VCaP (cell line): ENCODE measurements at regions not wholly inside any gene's neighbourhood (a gene's known extent, or its start where the extent isn't known, plus 50 kb on each side); places are given as distances from the start of the nearest gene placed in this dataset.

Source experiments
- H3K27ac ChIP-seq: fragments of 450-650 bp; 2 replicates; pipeline ENCODE4 v1.5.1; 2017
- TF ChIP-seq, protein P1 (sequence below): fragments of 450-650 bp; conservative IDR thresholded peaks from 2 replicates; pipeline ENCODE4 v1.5.1; 2017; ENCODE audit warnings: mild to moderate bottlenecking, moderate library complexity

DNA sequence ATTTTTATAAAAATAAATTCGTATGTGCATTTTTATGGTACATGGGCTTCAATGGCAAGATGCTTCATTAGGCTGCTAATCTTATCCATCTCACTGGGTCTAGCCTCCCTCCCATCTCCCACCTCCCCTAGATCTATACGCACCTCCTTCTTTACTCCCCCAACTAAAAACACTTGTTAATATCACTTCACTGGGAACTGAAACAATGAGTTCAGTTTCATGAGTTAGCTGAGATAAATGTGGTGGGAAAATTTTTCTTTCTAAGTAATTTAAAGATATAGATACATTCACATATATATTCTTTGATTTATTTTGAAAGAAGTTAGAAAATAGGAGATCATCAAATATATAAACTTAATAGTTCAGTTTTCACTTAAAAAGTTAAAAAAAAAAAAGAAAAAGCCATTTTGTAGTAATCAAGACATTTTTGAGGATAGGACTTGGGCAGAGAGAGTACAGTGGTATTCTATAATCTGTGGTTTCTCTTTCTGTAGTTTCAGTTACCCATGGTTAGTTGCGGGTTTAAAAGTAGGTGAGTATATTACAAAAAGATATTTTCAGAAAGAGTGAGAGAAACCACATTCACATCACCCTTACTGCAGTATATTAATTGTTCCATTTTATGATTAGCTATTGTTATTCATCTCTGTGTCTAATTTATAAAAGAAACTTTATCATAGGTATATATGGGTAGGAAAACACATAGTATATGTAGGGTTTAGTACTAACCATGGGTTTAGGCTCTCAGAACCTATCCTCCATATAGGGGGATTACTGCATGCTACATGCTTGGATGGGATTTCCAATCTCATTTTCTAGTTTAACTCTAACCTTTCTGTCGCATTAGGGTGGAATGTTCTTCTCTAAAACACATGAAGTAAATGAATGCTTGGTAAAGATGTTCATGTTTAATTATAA, 316.0 kb upstream of the CBLB start:
- TF ChIP-seq, protein P1, sequence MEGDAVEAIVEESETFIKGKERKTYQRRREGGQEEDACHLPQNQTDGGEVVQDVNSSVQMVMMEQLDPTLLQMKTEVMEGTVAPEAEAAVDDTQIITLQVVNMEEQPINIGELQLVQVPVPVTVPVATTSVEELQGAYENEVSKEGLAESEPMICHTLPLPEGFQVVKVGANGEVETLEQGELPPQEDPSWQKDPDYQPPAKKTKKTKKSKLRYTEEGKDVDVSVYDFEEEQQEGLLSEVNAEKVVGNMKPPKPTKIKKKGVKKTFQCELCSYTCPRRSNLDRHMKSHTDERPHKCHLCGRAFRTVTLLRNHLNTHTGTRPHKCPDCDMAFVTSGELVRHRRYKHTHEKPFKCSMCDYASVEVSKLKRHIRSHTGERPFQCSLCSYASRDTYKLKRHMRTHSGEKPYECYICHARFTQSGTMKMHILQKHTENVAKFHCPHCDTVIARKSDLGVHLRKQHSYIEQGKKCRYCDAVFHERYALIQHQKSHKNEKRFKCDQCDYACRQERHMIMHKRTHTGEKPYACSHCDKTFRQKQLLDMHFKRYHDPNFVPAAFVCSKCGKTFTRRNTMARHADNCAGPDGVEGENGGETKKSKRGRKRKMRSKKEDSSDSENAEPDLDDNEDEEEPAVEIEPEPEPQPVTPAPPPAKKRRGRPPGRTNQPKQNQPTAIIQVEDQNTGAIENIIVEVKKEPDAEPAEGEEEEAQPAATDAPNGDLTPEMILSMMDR = no peak
- H3K27ac ChIP-seq = no peak overlapping the region

DNA sequence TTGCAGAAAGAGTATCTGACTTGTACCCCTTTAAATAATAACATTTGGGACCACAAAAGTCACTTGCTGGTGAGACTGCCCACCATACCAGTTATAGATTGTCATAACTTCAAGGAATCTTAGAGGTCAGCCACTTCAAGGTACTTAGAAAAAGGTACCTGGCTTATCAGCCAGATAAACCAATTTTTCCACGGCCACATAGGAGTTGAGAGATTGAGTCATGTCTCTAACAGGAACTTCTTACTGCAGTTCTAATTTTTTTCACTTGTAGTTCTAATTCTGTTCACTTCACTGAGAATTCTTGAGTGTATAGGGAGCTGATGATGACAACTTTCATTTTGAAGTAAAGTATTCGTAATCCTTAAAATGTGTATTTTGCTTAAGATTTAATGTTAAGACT, 317.1 kb upstream of the CBLB start:
- TF ChIP-seq, protein P1 = no peak

DNA sequence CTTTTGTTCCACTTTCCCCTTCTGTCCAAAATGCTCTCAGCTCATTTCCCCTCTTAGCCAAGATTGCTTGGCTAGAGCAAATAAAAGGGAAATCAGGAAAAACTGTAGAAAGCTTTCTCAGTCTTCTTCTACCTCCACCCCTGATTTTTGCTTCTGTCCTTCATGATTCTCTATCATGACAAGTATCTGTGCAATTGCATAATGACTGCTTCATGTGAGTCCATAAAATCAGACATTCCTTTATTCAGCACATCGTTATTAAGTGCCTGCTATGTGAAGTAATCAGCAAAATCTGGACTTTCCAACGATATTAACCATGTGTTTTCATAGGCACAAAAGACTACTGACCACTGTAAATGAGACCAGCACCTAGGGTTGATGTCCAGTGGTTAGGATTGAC, 321.5 kb upstream of the CBLB start:
- TF ChIP-seq, protein P1 = no peak
- no peak overlapping the region for H3K27ac ChIP-seq

More for the DNA sequence above, 317.1 kb upstream of the CBLB start:
- no peak overlapping the region for H3K27ac ChIP-seq

DNA sequence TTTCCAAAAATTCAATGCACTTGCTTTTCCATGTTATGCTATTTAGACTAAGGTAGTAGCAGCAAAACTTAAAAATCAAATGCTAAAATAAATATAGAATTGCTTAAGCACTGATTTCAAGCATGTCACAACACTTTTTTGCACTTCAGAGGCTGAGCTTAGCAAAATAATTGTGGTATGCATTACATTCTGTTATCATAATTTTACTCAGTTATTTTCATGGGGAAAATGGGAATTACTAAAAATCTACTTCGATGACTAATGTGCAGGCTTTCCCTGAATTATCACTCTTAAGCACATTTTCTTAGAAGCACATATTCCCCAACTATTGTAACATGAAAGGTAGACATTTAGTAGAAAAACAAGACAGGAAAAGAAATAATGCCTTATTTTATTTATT, 322.4 kb upstream of the CBLB start:
- TF ChIP-seq, protein P1 = no peak
- no peak overlapping the region for H3K27ac ChIP-seq

DNA sequence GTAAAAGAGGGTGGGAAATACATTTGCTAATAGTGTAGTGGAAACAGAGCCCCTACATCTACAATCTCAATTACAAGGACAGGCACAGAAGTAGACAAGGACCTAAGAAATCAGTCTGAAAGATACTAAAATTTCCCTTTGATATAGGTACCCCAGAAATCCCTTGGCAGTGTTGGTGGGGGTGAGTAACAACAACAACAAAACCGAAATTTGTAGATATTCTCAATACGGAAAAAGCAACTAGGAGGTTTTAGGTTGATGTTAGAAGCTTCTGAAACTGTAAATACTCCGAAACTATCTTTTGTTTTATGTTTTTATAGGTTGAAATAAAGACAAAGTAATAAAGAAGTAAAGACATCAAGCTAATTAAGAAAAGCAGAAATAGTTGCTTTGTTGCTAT, 323.1 kb upstream of the CBLB start:
- H3K27ac ChIP-seq = no peak overlapping the region
- TF ChIP-seq, protein P1 = no peak

DNA sequence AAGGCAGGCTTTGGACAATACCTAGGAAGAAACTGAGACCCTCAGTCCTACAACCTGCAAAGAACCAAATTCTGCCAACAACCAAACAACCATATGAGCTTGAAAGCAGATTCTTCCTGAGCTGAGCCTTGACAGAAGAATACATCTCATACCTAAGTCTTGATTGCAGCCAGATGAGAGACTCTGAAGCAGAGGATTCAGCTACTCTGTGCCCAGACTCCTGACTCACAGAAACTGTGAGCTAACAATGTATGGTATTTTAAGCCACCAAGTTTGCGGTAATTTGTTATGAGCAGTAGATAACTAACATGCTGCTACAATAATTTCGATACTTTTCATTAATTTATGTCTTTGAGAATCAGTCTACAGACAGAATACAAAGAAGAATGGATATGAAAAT, 325.1 kb upstream of the CBLB start:
- TF ChIP-seq, protein P1 = no peak

DNA sequence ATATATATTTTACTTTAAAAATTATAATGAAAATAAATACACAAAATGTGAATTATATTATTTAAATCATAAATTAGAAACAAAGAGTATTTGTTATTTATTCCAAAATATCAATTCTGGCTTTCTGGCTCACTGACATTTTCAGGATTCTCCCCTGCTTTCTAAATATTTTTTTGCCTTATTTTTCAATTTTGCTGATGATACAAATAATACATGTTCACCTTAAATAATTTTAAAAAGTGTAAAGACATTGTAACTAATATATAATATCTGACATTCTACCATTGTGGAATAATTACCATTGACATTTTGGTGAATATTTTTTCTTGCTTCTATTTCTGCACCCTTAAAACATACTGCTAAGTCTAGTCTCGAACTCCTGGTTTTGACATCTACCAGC, 325.9 kb upstream of the CBLB start:
- TF ChIP-seq, protein P1 = no peak
- H3K27ac ChIP-seq = no peak overlapping the region

More for the DNA sequence above, 325.1 kb upstream of the CBLB start:
- no peak overlapping the region for H3K27ac ChIP-seq
